ENCODE measurements at regions not wholly inside any gene's neighbourhood (a gene's known extent, or its start where the extent isn't known, plus 50 kb on each side); places are given as distances from the start of the nearest gene placed in this dataset.

DNA sequence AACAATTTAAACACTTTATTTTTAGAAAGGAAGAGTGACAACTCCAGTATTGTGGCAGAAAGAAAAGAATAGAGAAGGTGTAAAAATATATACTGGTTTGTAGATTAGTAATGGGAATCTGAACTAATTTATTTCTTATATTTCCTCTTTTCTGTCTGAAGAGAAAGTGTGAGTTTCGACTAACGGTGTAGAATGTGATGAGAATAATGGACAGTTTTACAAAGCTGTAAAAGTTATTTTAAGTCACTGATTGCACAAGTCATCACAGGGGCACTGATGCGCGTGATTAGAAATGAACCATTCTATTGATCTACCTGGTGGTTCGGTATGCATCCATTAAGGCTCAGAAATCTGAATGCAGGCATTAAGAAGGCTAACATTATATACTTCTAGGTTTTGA, 158.5 kb upstream of the ATXN7L3B start:
- no peaks in the 10 kb centered on the region for H3K4me1 ChIP-seq (ENCODE audit: insufficient read depth, poor library complexity, severe bottlenecking)
- no peak for ATAC-seq (ENCODE audit: low read depth)
- H3K27me3 ChIP-seq (ENCODE audit: insufficient read depth, poor library complexity, severe bottlenecking): no peaks in the 10 kb centered on the region
- DNase-seq (ENCODE audit: low spot score): no peak
- no peak overlapping the region for H3K27ac ChIP-seq (ENCODE audit: poor library complexity, severe bottlenecking)
- H3K9me3 ChIP-seq (ENCODE audit: severe bottlenecking): no peaks in the 10 kb centered on the region
- no peak overlapping the region for H3K4me3 ChIP-seq (ENCODE audit: severe bottlenecking)
- TF ChIP-seq, protein P1, sequence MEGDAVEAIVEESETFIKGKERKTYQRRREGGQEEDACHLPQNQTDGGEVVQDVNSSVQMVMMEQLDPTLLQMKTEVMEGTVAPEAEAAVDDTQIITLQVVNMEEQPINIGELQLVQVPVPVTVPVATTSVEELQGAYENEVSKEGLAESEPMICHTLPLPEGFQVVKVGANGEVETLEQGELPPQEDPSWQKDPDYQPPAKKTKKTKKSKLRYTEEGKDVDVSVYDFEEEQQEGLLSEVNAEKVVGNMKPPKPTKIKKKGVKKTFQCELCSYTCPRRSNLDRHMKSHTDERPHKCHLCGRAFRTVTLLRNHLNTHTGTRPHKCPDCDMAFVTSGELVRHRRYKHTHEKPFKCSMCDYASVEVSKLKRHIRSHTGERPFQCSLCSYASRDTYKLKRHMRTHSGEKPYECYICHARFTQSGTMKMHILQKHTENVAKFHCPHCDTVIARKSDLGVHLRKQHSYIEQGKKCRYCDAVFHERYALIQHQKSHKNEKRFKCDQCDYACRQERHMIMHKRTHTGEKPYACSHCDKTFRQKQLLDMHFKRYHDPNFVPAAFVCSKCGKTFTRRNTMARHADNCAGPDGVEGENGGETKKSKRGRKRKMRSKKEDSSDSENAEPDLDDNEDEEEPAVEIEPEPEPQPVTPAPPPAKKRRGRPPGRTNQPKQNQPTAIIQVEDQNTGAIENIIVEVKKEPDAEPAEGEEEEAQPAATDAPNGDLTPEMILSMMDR (IDR thresholded peaks at IDR 0.05; ENCODE audit: poor library complexity, severe bottlenecking): no peak
- no peaks in the 10 kb centered on the region for H3K36me3 ChIP-seq (ENCODE audit: low read depth)

DNA sequence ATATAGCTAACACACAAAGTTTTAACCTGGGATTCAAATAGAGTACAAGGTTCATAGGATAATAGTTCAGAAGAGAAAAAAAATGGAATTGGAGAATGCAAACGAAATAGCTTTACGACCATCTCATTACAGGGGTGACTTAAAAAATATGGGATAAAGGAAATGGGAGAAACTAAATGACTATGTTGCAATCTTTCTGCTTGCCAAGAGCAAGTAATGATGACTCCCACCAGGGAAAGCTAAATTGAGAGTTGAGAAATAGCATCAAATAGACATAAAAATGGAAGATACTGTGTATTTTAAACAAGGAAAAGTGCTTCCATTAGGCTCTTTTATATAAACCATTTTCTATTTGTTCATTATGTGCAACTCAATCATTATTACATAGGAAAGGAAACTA, 155.7 kb upstream of the ATXN7L3B start:
- Histone ChIP-seq H3K36me3 (ENCODE audit: low read depth) (no peaks in the 10 kb centered on the region), H3K27ac (ENCODE audit: poor library complexity, severe bottlenecking) (no peak overlapping the region), H3K4me1 (ENCODE audit: insufficient read depth, poor library complexity, severe bottlenecking) (no peaks in the 10 kb centered on the region), H3K27me3 (ENCODE audit: insufficient read depth, poor library complexity, severe bottlenecking) (no peaks in the 10 kb centered on the region), H3K4me3 (ENCODE audit: severe bottlenecking) (no peak overlapping the region), H3K9me3 (ENCODE audit: severe bottlenecking) (no peaks in the 10 kb centered on the region)
- ATAC-seq (ENCODE audit: low read depth) (no peak), DNase-seq (ENCODE audit: low spot score) (no peak)
- TF ChIP-seq, protein P1 (IDR thresholded peaks at IDR 0.05; ENCODE audit: poor library complexity, severe bottlenecking): no peak

DNA sequence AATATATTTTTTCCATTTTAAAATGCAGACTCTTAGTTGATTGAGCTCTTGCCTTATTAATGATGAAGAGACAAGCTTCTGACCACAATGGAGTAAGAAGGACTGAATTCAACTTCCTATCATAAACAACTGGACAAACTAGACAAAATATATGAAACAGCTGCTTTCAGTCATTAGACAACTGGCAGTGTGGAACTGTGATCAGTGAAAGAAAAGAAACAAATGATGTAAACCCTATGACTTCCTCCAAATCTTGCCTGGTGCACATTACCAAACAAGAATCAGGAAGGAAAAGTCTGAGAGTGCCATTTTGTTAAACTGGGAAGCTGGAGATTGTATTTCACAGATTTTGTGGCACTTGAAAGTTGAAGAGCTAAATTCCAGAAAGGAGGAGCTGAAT, 154.7 kb upstream of the ATXN7L3B start:
- Histone ChIP-seq H3K9me3 (ENCODE audit: severe bottlenecking) (no peaks in the 10 kb centered on the region), H3K4me3 (ENCODE audit: severe bottlenecking) (no peak overlapping the region), H3K27me3 (ENCODE audit: insufficient read depth, poor library complexity, severe bottlenecking) (no peaks in the 10 kb centered on the region), H3K36me3 (ENCODE audit: low read depth) (no peaks in the 10 kb centered on the region), H3K27ac (ENCODE audit: poor library complexity, severe bottlenecking) (no peak overlapping the region), H3K4me1 (ENCODE audit: insufficient read depth, poor library complexity, severe bottlenecking) (no peaks in the 10 kb centered on the region)
- ATAC-seq (ENCODE audit: low read depth) (no peak), DNase-seq (ENCODE audit: low spot score) (no peak)
- TF ChIP-seq, protein P1 (IDR thresholded peaks at IDR 0.05; ENCODE audit: poor library complexity, severe bottlenecking): no peak

DNA sequence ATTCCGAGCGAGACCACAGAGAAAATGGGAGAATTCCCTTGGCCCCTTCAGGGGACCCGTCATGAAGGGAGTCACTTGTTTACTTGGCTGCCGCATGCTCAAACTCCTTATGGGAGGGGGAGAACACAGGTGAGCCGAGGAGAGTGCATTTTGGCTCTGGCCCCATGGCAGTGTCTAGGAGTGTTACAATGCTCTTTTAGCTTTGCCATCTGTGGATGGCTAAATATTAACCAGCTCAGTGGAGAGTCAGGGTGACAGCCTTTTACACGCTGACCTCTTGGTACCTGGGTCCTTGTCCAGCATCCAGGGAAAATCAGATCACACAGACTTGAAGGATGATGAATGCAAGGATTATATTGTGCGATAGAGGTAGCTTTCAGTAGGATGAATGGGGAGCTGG, 146.4 kb upstream of the ATXN7L3B start:
- no peaks in the 10 kb centered on the region for H3K9me3 ChIP-seq (ENCODE audit: severe bottlenecking)
- H3K27ac ChIP-seq (ENCODE audit: poor library complexity, severe bottlenecking): no peak overlapping the region
- no peak for ATAC-seq (ENCODE audit: low read depth)
- no peaks in the 10 kb centered on the region for H3K4me1 ChIP-seq (ENCODE audit: insufficient read depth, poor library complexity, severe bottlenecking)
- DNase-seq (ENCODE audit: low spot score): no peak
- TF ChIP-seq, protein P1 (IDR thresholded peaks at IDR 0.05; ENCODE audit: poor library complexity, severe bottlenecking): no peak
- no peak overlapping the region for H3K4me3 ChIP-seq (ENCODE audit: severe bottlenecking)
- H3K27me3 ChIP-seq (ENCODE audit: insufficient read depth, poor library complexity, severe bottlenecking): no peaks in the 10 kb centered on the region
- H3K36me3 ChIP-seq (ENCODE audit: low read depth): no peaks in the 10 kb centered on the region

DNA sequence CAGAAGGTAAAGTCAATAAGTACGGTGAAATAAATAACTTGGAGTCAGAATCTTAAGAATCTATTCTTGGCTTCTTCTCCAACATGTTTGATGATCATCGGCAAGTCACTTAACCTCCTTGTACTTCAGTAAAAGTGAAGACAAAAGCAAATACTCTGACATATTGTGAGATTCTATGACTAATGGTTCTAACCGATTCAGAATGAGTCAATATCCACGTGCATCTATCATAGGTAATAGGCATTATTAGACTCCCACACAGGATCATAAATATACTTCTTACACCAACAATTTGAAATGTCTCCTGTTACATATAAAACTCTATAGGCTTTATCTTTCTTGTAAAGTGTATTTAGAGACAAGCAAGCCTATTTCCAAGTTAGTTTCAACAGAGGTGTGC, 144.4 kb upstream of the ATXN7L3B start:
- ATAC-seq (ENCODE audit: low read depth) (peak; percentile 73), DNase-seq (ENCODE audit: low spot score) (no peak)
- H3K36me3 ChIP-seq (ENCODE audit: low read depth): no peaks in the 10 kb centered on the region
- H3K27me3 ChIP-seq (ENCODE audit: insufficient read depth, poor library complexity, severe bottlenecking): no peaks in the 10 kb centered on the region
- H3K4me1 ChIP-seq (ENCODE audit: insufficient read depth, poor library complexity, severe bottlenecking): no peaks in the 10 kb centered on the region
- H3K9me3 ChIP-seq (ENCODE audit: severe bottlenecking): no peaks in the 10 kb centered on the region
- TF ChIP-seq, protein P1 (IDR thresholded peaks at IDR 0.05; ENCODE audit: poor library complexity, severe bottlenecking): no peak
- H3K4me3 ChIP-seq (ENCODE audit: severe bottlenecking): no peak overlapping the region
- H3K27ac ChIP-seq (ENCODE audit: poor library complexity, severe bottlenecking): no peak overlapping the region

All from RWPE2 (cell line).